ENCODE measurements at regions not wholly inside any gene's neighbourhood (a gene's known extent, or its start where the extent isn't known, plus 50 kb on each side); places are given as distances from the start of the nearest gene placed in this dataset.

GRCh38 chr7:79664884-79665676, 211.6 kb upstream of the MAGI2 start:
- TF ChIP-seq CTCF (conservative IDR thresholded peaks at IDR 0.05; ENCODE audit: low read length) (no peak), EZH2phosphoT487 (IDR thresholded peaks at IDR 0.05; ENCODE audit: borderline replicate concordance) (no peak)
